HUES64 (cell line): ENCODE measurements at regions not wholly inside any gene's neighbourhood (a gene's known extent, or its start where the extent isn't known, plus 50 kb on each side); places are given as distances from the start of the nearest gene placed in this dataset.

ENCODE experiments used
- H3K27ac ChIP-seq: 2 replicates; pipeline ENCODE4 v1.7.0; 2013; ENCODE audit warnings: low read depth, low read length, inconsistent platforms
- H3K27me3 ChIP-seq: 2 replicates; pipeline ENCODE4 v1.6.1; 2013; ENCODE audit warnings: mild to moderate bottlenecking, low read length; ENCODE audit not compliant: insufficient read depth
- H3K36me3 ChIP-seq: 2 replicates; pipeline ENCODE4 v1.6.1; 2013; ENCODE audit warnings: mild to moderate bottlenecking, low read length; ENCODE audit not compliant: insufficient read depth
- H3K4me1 ChIP-seq: 2 replicates; pipeline ENCODE4 v1.6.1; 2013; ENCODE audit warnings: mild to moderate bottlenecking, low read length, moderate library complexity; ENCODE audit not compliant: insufficient read depth
- H3K4me3 ChIP-seq: 2 replicates; pipeline ENCODE4 v1.5.1; 2013; ENCODE audit warnings: mild to moderate bottlenecking, low read length, moderate library complexity
- H3K9ac ChIP-seq: 2 replicates; pipeline ENCODE4 v1.6.1; 2013; ENCODE audit warnings: mild to moderate bottlenecking, low read depth, low read length
- H3K9me3 ChIP-seq: 2 replicates; pipeline ENCODE4 v1.6.1; 2013; ENCODE audit warnings: low read depth, low read length; ENCODE audit not compliant: insufficient read depth
- WGBS: fragments of 150-250, 120-280 bp; methylation state at CpG from one replicate; pipeline ENCODE4 v1.1.7; 2013; ENCODE audit warnings: missing lambda C conversion rate; 5-methylcytosine and 5-hydroxymethylcytosine counted together

- Histone ChIP-seq H3K4me3 (no peak overlapping the region), H3K9ac (no peak overlapping the region), H3K36me3 (no peaks in the 10 kb centered on the region), H3K9me3 (no peaks in the 10 kb centered on the region), H3K4me1 (no peaks in the 10 kb centered on the region), H3K27ac (no peak overlapping the region), H3K27me3 (no peaks in the 10 kb centered on the region)
Measured at GRCh38 chr11:80255021-80255420, 814.2 kb upstream of the TENM4 start.

GRCh38 chr11:80241766-80242165 lies 800.9 kb upstream of the TENM4 start:
- no peaks in the 10 kb centered on the region for H3K27me3 ChIP-seq
- 94% methylated on average over 3 of the region's 3 CpGs for WGBS
- H3K9ac ChIP-seq = no peak overlapping the region
- H3K4me3 ChIP-seq = no peak overlapping the region
- no peaks in the 10 kb centered on the region for H3K9me3 ChIP-seq
- H3K4me1 ChIP-seq = no peaks in the 10 kb centered on the region
- H3K36me3 ChIP-seq = no peaks in the 10 kb centered on the region
- no peak overlapping the region for H3K27ac ChIP-seq

GRCh38 chr11:80240245-80240644 lies 799.4 kb upstream of the TENM4 start:
- no peaks in the 10 kb centered on the region for H3K36me3 ChIP-seq
- WGBS = 100% methylated on average over 1 of the region's 1 CpG
- H3K9me3 ChIP-seq = peaks cover 7% of the 10 kb centered on the region; the same call in 1 of the 2 replicates
- no peak overlapping the region for H3K4me3 ChIP-seq
- H3K27me3 ChIP-seq = no peaks in the 10 kb centered on the region
- no peak overlapping the region for H3K9ac ChIP-seq
- H3K27ac ChIP-seq = no peak overlapping the region
- H3K4me1 ChIP-seq = no peaks in the 10 kb centered on the region

- H3K27ac ChIP-seq = no peak overlapping the region
- no peak overlapping the region for H3K4me3 ChIP-seq
- H3K9ac ChIP-seq = no peak overlapping the region
- no peaks in the 10 kb centered on the region for H3K4me1 ChIP-seq
- peaks cover 8% of the 10 kb centered on the region; the same call in 1 of the 2 replicates for H3K9me3 ChIP-seq
- 86% methylated on average over 1 of the region's 1 CpG for WGBS
- H3K27me3 ChIP-seq = no peaks in the 10 kb centered on the region
- H3K36me3 ChIP-seq = no peaks in the 10 kb centered on the region
Measured at GRCh38 chr11:80239217-80239616, 798.4 kb upstream of the TENM4 start.

GRCh38 chr11:80227915-80228314 lies 787.1 kb upstream of the TENM4 start:
- Histone ChIP-seq H3K9me3 (peaks cover 41% of the 10 kb centered on the region), H3K27ac (no peak overlapping the region), H3K4me1 (no peaks in the 10 kb centered on the region), H3K36me3 (no peaks in the 10 kb centered on the region), H3K4me3 (no peak overlapping the region), H3K27me3 (no peaks in the 10 kb centered on the region), H3K9ac (no peak overlapping the region)

- Histone ChIP-seq H3K27ac (no peak overlapping the region), H3K27me3 (no peaks in the 10 kb centered on the region), H3K9ac (no peak overlapping the region), H3K4me3 (no peak overlapping the region), H3K4me1 (no peaks in the 10 kb centered on the region), H3K9me3 (no peaks in the 10 kb centered on the region), H3K36me3 (no peaks in the 10 kb centered on the region)
- WGBS = 90% methylated on average over 2 of the region's 2 CpGs
Measured at GRCh38 chr11:80214413-80214812, 773.6 kb upstream of the TENM4 start.

GRCh38 chr11:80211673-80212072 lies 770.8 kb upstream of the TENM4 start:
- Histone ChIP-seq H3K4me3 (no peak overlapping the region), H3K4me1 (no peaks in the 10 kb centered on the region), H3K9me3 (no peaks in the 10 kb centered on the region), H3K27me3 (no peaks in the 10 kb centered on the region), H3K36me3 (no peaks in the 10 kb centered on the region), H3K27ac (no peak overlapping the region), H3K9ac (no peak overlapping the region)
- WGBS = 80% methylated on average over 3 of the region's 3 CpGs

GRCh38 chr11:80204021-80204420 lies 763.2 kb upstream of the TENM4 start:
- Histone ChIP-seq H3K36me3 (no peaks in the 10 kb centered on the region), H3K27ac (no peak overlapping the region), H3K4me3 (no peak overlapping the region), H3K4me1 (peaks cover 4% of the 10 kb centered on the region; the same call in 1 of the 2 replicates), H3K9ac (no peak overlapping the region), H3K27me3 (no peaks in the 10 kb centered on the region), H3K9me3 (no peaks in the 10 kb centered on the region)

GRCh38 chr11:80196932-80197554 lies 756.2 kb upstream of the TENM4 start:
- no peaks in the 10 kb centered on the region for H3K36me3 ChIP-seq
- H3K27me3 ChIP-seq = no peaks in the 10 kb centered on the region
- no peak overlapping the region for H3K9ac ChIP-seq
- no peak overlapping the region for H3K27ac ChIP-seq
- H3K4me3 ChIP-seq = no peak overlapping the region
- WGBS = 89% methylated on average over 4 of the region's 4 CpGs
- no peaks in the 10 kb centered on the region for H3K9me3 ChIP-seq
- peaks cover 5% of the 10 kb centered on the region for H3K4me1 ChIP-seq

- Histone ChIP-seq H3K9ac (no peak overlapping the region), H3K4me1 (peaks cover 5% of the 10 kb centered on the region), H3K36me3 (no peaks in the 10 kb centered on the region), H3K9me3 (no peaks in the 10 kb centered on the region), H3K27ac (no peak overlapping the region), H3K27me3 (no peaks in the 10 kb centered on the region), H3K4me3 (no peak overlapping the region)
Measured at GRCh38 chr11:80196041-80196440, 755.2 kb upstream of the TENM4 start.

GRCh38 chr11:80194625-80195024 lies 753.8 kb upstream of the TENM4 start:
- Histone ChIP-seq H3K9me3 (no peaks in the 10 kb centered on the region), H3K36me3 (no peaks in the 10 kb centered on the region), H3K9ac (no peak overlapping the region), H3K4me1 (peaks cover 9% of the 10 kb centered on the region), H3K27ac (no peak overlapping the region), H3K27me3 (no peaks in the 10 kb centered on the region), H3K4me3 (no peak overlapping the region)
- WGBS = 100% methylated on average over 1 of the region's 1 CpG

- H3K9me3 ChIP-seq = no peaks in the 10 kb centered on the region
- no peak overlapping the region for H3K9ac ChIP-seq
- H3K27me3 ChIP-seq = no peaks in the 10 kb centered on the region
- H3K4me3 ChIP-seq = no peak overlapping the region
- H3K4me1 ChIP-seq = peaks cover 14% of the 10 kb centered on the region
- 100% methylated on average over 1 of the region's 1 CpG for WGBS
- H3K27ac ChIP-seq = no peak overlapping the region
- H3K36me3 ChIP-seq = no peaks in the 10 kb centered on the region
Measured at GRCh38 chr11:80194016-80194415, 753.2 kb upstream of the TENM4 start.
